ENCODE measurements at regions not wholly inside any gene's neighbourhood (a gene's known extent, or its start where the extent isn't known, plus 50 kb on each side); places are given as distances from the start of the nearest gene placed in this dataset.

DNA sequence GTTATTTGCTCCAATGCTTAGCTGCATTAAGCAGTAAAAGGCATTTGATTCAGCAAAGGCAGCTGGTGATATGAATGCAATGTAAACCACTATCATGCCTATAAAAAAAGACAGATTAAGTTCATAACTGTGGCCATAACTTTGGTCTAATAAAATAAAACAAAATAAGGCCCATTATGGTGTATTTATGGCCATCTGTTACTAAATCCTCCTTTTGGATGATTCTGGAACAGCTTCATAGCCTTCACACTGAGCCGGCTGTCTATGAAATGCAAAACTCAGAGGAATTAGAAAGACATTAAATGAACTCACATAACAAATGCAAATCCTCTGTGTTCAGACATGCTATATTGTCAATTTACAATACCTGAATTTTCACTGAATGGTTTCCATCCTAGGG is 223.7 kb upstream of the FAT4 start:
- TF ChIP-seq CTCF (IDR thresholded peaks at IDR 0.05; ENCODE audit: low read depth, low read length) (no peak), EZH2phosphoT487 (IDR thresholded peaks at IDR 0.05; ENCODE audit: low read depth) (no peak)

Measured in OCI-LY3 (cell line).